ENCODE measurements at regions not wholly inside any gene's neighbourhood (a gene's known extent, or its start where the extent isn't known, plus 50 kb on each side); places are given as distances from the start of the nearest gene placed in this dataset.

- no peak for FAIRE-seq
- no peak for DNase-seq (ENCODE audit: insufficient read length)
Observed at GRCh38 chr4:27094783-27095182, 234.1 kb downstream of the STIM2 start.

GRCh38 chr4:27096142-27096824 lies 235.6 kb downstream of the STIM2 start:
- DNase-seq (ENCODE audit: insufficient read length), result no peak
- FAIRE-seq, result no peak
- TF ChIP-seq POLR2AphosphoS5 (IDR thresholded peaks at IDR 0.05; ENCODE audit: low read depth, low read length) (no peak), POLR2A (IDR thresholded peaks at IDR 0.05; ENCODE audit: low read depth, low read length) (no peak), TAF1 (IDR thresholded peaks at IDR 0.05; ENCODE audit: borderline replicate concordance, low read depth, low read length) (no peak)

More at GRCh38 chr4:27094783-27095182, 234.1 kb downstream of the STIM2 start:
- TF ChIP-seq POLR2AphosphoS5 (IDR thresholded peaks at IDR 0.05; ENCODE audit: low read depth, low read length) (no peak), TAF1 (IDR thresholded peaks at IDR 0.05; ENCODE audit: borderline replicate concordance, low read depth, low read length) (no peak), POLR2A (IDR thresholded peaks at IDR 0.05; ENCODE audit: low read depth, low read length) (no peak)

- DNase-seq (ENCODE audit: insufficient read length), result no peak
- no peak for FAIRE-seq
- no peak for TF ChIP-seq POLR2AphosphoS5 (IDR thresholded peaks at IDR 0.05; ENCODE audit: low read depth, low read length)
- TF ChIP-seq POLR2A (IDR thresholded peaks at IDR 0.05; ENCODE audit: low read depth, low read length), result no peak
- no peak for TF ChIP-seq TAF1 (IDR thresholded peaks at IDR 0.05; ENCODE audit: borderline replicate concordance, low read depth, low read length)
Observed at GRCh38 chr4:27098034-27098433, 237.4 kb downstream of the STIM2 start.

GRCh38 chr4:27100713-27101112 lies 240.1 kb downstream of the STIM2 start:
- FAIRE-seq (no peak), DNase-seq (ENCODE audit: insufficient read length) (no peak)
- TF ChIP-seq TAF1 (IDR thresholded peaks at IDR 0.05; ENCODE audit: borderline replicate concordance, low read depth, low read length) (no peak), POLR2AphosphoS5 (IDR thresholded peaks at IDR 0.05; ENCODE audit: low read depth, low read length) (no peak), POLR2A (IDR thresholded peaks at IDR 0.05; ENCODE audit: low read depth, low read length) (no peak)

- FAIRE-seq (no peak), DNase-seq (ENCODE audit: insufficient read length) (no peak)
- TF ChIP-seq TAF1 (IDR thresholded peaks at IDR 0.05; ENCODE audit: borderline replicate concordance, low read depth, low read length) (no peak), POLR2A (IDR thresholded peaks at IDR 0.05; ENCODE audit: low read depth, low read length) (no peak), POLR2AphosphoS5 (IDR thresholded peaks at IDR 0.05; ENCODE audit: low read depth, low read length) (no peak)
Observed at GRCh38 chr4:27101126-27101525, 240.5 kb downstream of the STIM2 start.

- FAIRE-seq, result no peak
- DNase-seq (ENCODE audit: insufficient read length), result no peak
- TF ChIP-seq POLR2A (IDR thresholded peaks at IDR 0.05; ENCODE audit: low read depth, low read length) (no peak), POLR2AphosphoS5 (IDR thresholded peaks at IDR 0.05; ENCODE audit: low read depth, low read length) (no peak), TAF1 (IDR thresholded peaks at IDR 0.05; ENCODE audit: borderline replicate concordance, low read depth, low read length) (no peak)
Observed at GRCh38 chr4:27101561-27101960, 240.9 kb downstream of the STIM2 start.

GRCh38 chr4:27111627-27112026 lies 251.0 kb downstream of the STIM2 start:
- DNase-seq (ENCODE audit: insufficient read length) (no peak), FAIRE-seq (no peak)
- TF ChIP-seq POLR2AphosphoS5 (IDR thresholded peaks at IDR 0.05; ENCODE audit: low read depth, low read length), result no peak
- no peak for TF ChIP-seq POLR2A (IDR thresholded peaks at IDR 0.05; ENCODE audit: low read depth, low read length)
- TF ChIP-seq TAF1 (IDR thresholded peaks at IDR 0.05; ENCODE audit: borderline replicate concordance, low read depth, low read length), result no peak

GRCh38 chr4:27112587-27112986 lies 251.9 kb downstream of the STIM2 start:
- FAIRE-seq, result no peak
- TF ChIP-seq POLR2AphosphoS5 (IDR thresholded peaks at IDR 0.05; ENCODE audit: low read depth, low read length) (no peak), TAF1 (IDR thresholded peaks at IDR 0.05; ENCODE audit: borderline replicate concordance, low read depth, low read length) (no peak), POLR2A (IDR thresholded peaks at IDR 0.05; ENCODE audit: low read depth, low read length) (no peak)
- no peak for DNase-seq (ENCODE audit: insufficient read length)

GRCh38 chr4:27115221-27115620 lies 254.6 kb downstream of the STIM2 start:
- DNase-seq (ENCODE audit: insufficient read length) (no peak), FAIRE-seq (no peak)
- TF ChIP-seq POLR2A (IDR thresholded peaks at IDR 0.05; ENCODE audit: low read depth, low read length) (no peak), POLR2AphosphoS5 (IDR thresholded peaks at IDR 0.05; ENCODE audit: low read depth, low read length) (no peak), TAF1 (IDR thresholded peaks at IDR 0.05; ENCODE audit: borderline replicate concordance, low read depth, low read length) (no peak)

- FAIRE-seq (no peak), DNase-seq (ENCODE audit: insufficient read length) (no peak)
- TF ChIP-seq TAF1 (IDR thresholded peaks at IDR 0.05; ENCODE audit: borderline replicate concordance, low read depth, low read length) (no peak), POLR2AphosphoS5 (IDR thresholded peaks at IDR 0.05; ENCODE audit: low read depth, low read length) (no peak), POLR2A (IDR thresholded peaks at IDR 0.05; ENCODE audit: low read depth, low read length) (no peak)
Observed at GRCh38 chr4:27117453-27117852, 256.8 kb downstream of the STIM2 start.

GRCh38 chr4:27119239-27119638 lies 258.6 kb downstream of the STIM2 start:
- TF ChIP-seq POLR2AphosphoS5 (IDR thresholded peaks at IDR 0.05; ENCODE audit: low read depth, low read length), result no peak
- TF ChIP-seq TAF1 (IDR thresholded peaks at IDR 0.05; ENCODE audit: borderline replicate concordance, low read depth, low read length), result no peak
- no peak for TF ChIP-seq POLR2A (IDR thresholded peaks at IDR 0.05; ENCODE audit: low read depth, low read length)
- DNase-seq (ENCODE audit: insufficient read length) (no peak), FAIRE-seq (no peak)

GRCh38 chr4:27121830-27122229 lies 261.2 kb downstream of the STIM2 start:
- TF ChIP-seq POLR2AphosphoS5 (IDR thresholded peaks at IDR 0.05; ENCODE audit: low read depth, low read length), result no peak
- TF ChIP-seq TAF1 (IDR thresholded peaks at IDR 0.05; ENCODE audit: borderline replicate concordance, low read depth, low read length), result no peak
- TF ChIP-seq POLR2A (IDR thresholded peaks at IDR 0.05; ENCODE audit: low read depth, low read length), result no peak
- DNase-seq (ENCODE audit: insufficient read length) (no peak), FAIRE-seq (no peak)
